NCI-H748 (cell line): ENCODE measurements at regions not wholly inside any gene's neighbourhood (a gene's known extent, or its start where the extent isn't known, plus 50 kb on each side); places are given as distances from the start of the nearest gene placed in this dataset.
A peak's percentile ranks its signal among the peaks of the same experiment; 100 is the strongest.

Source experiments
- DNase-seq: peaks from one replicate; lab custom pipeline; 2025; ENCODE audit not compliant: unreplicated experiment; lab: John Stamatoyannopoulos, UW

GRCh38 chr7:95718577-95719410 is 53.6 kb upstream of the DYNC1I1 start:
- DNase-seq, result peak; percentile 66

DNA sequence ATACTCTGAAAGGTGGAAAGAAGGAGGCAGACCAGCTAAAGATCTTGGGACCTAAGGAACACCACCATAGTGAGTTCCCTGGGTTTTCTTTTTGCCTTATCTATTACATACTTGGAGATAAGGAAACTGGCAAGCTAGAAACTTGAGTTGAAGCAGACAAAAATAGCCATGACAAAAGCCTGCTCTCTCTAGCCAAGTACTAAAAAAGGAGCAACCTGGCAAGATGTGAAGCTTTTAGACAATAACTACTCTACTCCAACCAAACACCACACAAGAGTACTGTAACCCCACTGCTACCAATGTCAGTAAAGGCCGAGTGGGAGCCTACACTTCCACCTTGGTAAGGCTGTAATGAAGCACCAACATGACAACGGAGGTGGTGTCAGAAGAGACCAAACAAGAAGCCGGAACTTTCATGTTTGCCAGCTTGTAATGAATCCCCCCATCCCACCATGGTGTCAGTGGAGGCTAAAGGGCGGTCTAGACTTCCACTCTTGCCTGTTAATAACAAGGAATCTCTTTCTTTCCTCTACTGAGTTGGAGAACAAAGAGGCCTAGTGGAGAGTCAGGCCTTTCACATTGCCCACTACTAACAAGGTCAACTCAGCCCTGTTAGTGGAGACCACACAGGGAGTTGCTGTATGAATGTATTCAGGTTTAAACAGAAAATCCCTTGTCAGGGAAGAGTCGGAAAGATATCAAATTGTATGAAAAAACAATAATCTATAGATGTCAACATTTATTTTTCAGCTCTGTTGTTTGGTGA is 55.8 kb upstream of the DYNC1I1 start:
- no peak for DNase-seq

DNA sequence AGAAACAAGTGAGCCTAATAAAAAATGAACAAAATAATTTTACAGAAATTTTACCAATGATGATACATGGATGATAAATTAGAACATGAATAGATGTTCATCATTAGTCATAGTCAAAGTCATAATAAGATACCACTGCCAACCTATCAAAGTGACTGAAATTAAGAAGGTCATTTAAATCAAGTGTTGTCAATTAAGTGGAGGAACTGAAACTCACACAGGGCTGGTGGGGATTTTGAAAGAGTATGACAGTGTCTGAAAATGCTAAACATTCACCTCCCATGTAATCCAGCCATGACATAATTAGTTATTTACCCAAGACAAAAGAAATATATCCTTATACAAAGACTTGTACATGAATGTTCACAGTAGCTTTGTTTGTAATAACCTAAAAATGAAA is 57.1 kb upstream of the DYNC1I1 start:
- no peak for DNase-seq

DNA sequence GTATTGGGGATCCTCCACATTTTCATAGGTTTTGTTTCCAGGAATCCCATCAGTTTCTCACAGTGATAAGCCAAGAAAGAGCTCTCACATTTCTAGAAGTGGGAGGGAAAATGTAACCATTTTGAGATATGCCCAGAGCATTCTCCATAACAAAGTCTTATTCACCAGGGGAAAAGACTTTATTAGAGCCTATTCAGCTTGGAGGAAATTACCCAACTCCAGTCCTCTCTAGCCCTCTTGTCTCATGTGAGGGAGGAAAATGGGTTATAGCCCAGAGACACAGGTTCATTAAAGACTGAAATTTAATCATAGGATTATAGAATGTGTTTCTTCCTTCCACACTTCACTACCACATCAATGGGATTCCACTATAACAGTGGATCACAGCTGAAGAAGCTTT is 61.6 kb upstream of the DYNC1I1 start:
- no peak for DNase-seq

DNA sequence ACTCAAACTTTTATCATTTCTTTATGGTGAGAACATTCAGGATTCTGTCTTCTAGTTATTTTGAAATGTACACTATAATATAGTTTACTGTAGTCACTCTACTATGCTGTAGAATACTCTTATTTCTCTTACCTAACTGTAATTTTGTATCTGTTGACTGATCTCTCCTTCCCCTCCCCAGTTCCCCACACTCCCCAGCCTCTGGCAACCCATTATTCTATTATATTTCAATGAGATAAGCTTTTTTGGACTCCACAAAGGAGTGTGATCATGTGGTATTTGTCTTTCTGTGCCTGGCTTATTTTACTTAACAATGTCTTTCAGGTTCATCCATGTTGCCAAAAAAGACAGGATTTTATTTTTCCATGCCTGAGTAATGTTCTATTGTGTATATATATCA is 71.4 kb upstream of the DYNC1I1 start:
- DNase-seq, result peak; percentile 78

GRCh38 chr7:95694334-95694733 is 78.0 kb upstream of the DYNC1I1 start:
- DNase-seq, result peak; percentile 3

DNA sequence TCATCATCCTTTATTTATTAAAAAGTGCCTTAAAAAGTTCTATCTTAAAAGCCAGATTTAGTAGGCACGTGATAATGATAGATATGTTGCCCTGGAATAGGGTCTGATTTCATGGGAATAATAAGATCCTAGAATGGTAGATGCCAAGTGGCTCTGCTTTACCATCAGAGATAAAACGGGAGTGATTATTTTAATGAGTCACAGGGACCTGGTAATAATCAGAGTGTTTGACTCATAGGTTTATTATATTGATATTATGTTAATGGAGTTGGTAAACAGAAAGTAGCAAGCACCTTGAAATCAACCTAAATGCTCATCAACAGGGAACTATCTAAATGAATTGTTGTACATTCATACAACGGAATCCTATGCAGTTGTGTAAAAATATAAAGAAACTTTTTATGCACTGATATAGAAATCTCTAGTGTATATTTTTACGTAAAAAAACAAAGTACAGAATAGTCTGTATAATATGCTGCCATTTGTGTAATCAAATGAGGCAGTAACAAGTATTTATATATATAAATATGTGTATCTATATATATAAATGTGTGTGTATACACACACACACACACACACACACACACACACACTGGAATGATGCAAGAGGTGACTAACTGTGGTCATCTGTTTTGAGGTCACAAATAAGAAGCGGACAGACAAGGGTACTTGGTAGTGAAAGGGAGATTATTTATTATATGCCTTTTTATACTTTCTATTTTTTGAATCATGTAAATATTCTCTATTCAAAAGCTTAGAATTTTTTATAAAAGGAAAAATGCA is 78.6 kb upstream of the DYNC1I1 start:
- DNase-seq, result no peak

GRCh38 chr7:95691464-95691863 is 80.9 kb upstream of the DYNC1I1 start:
- DNase-seq, result no peak

DNA sequence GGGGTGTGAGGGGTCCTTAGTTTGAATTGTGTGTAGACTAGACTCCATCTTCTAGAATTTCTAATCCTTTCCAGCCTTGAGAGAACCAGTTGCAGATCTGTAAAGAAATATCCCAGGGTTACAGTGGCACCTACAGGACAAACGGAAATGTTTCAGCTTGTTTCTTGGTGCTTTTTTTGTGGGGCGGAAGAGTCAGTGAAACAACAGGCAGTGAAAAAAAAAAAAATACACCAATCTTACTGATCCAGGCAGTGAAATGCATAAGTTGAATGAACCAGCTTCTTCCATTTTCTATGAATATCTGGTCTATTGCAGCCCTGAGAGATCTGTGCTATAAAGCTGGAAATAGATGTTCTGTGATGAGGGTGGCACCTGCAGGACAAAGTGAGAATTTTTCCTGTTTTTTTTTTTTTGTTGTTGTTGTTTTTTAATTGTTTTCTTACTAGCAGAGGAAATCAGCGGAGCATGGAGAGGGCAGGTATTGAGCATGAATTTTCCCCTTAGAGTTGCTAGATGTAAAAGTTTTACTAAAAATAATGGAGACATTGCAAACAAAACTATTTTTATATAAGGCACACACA is 81.9 kb upstream of the DYNC1I1 start:
- DNase-seq, result peak; percentile 72

- no peak for DNase-seq
Measured at GRCh38 chr7:95688931-95689495, 83.3 kb upstream of the DYNC1I1 start.

GRCh38 chr7:95687759-95688343 is 84.5 kb upstream of the DYNC1I1 start:
- DNase-seq, result peak; percentile 52

GRCh38 chr7:95686109-95686508 is 86.2 kb upstream of the DYNC1I1 start:
- DNase-seq, result peak; percentile 78

GRCh38 chr7:95684505-95684904 is 87.8 kb upstream of the DYNC1I1 start:
- DNase-seq, result no peak

DNA sequence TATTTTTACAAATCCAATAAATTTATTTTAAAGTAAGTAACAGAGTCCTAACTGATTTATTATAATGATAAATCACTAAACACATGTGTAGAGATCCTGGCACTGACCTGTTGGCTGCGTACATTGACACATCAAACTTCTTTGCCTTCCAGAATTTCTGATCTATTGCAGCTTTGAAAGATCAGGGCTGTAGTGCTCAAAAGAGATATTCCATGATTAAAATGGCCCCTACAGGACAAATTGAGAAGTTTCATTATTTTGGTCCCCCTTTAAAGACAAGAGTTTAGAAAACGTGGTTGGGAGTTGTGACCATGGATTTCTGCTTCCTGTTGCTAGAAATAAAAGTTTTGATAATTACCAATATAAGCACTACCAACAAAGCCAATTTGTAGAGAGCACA is 87.7 kb upstream of the PDK4 start:
- peak; percentile 66 for DNase-seq

GRCh38 chr7:95682913-95683312 is 86.6 kb upstream of the PDK4 start:
- no peak for DNase-seq

GRCh38 chr7:95676691-95677090 is 80.4 kb upstream of the PDK4 start:
- DNase-seq, result no peak

- no peak for DNase-seq
Measured at GRCh38 chr7:95675632-95676031, 79.3 kb upstream of the PDK4 start.

DNA sequence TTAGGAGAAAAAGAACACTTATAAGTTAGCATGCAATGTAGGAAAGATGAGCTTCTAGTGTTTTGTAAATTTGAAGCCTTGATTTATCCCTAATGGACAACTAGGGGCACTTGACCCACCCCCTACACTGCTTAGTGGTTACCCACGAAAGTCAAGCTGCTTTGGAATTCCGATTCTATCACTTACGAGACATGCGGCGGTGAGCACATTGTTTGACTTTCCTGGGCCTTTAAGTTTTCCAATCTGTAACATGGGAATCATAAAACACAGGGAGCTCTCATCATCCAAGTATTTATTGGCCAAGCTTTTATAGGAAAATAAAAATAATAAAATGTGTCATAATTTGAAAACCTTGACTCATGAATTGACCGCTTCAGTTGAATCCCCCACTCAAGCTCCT is 78.7 kb upstream of the PDK4 start:
- no peak for DNase-seq

GRCh38 chr7:95674101-95674500 is 77.8 kb upstream of the PDK4 start:
- DNase-seq, result no peak

- no peak for DNase-seq
Measured at GRCh38 chr7:95672434-95672833, 76.1 kb upstream of the PDK4 start.

- no peak for DNase-seq
Measured at GRCh38 chr7:95669513-95669912, 73.2 kb upstream of the PDK4 start.
